SK-N-SH treated with all-trans-retinoic acid at 6 μM for 48 hours (cell line): ENCODE measurements at regions not wholly inside any gene's neighbourhood (a gene's known extent, or its start where the extent isn't known, plus 50 kb on each side); places are given as distances from the start of the nearest gene placed in this dataset.

Source experiments
- ARNTL ChIP-seq: fragments of 450-650 bp; formaldehyde crosslinking; IDR thresholded peaks from 2 replicates; pipeline ENCODE4 v1.5.0; 2020; ENCODE audit warnings: low read depth, mild to moderate bottlenecking, moderate library complexity, borderline replicate concordance
- BACH2 ChIP-seq: fragments of 250-450 bp; sonication (Bioruptor Pico); IDR thresholded peaks from 2 replicates; pipeline ENCODE4 v1.9.0; 2021; ENCODE audit warnings: mild to moderate bottlenecking, borderline replicate concordance
- CSRNP3 ChIP-seq: fragments of 250-450 bp; sonication (Bioruptor Pico); IDR thresholded peaks from 2 replicates; pipeline ENCODE4 v1.5.1; 2021; ENCODE audit warnings: mild to moderate bottlenecking, moderate library complexity
- ESRRG ChIP-seq: fragments of 250-450 bp; sonication (Bioruptor Pico); IDR thresholded peaks from 2 replicates; pipeline ENCODE4 v1.6.1; 2021; ENCODE audit warnings: mild to moderate bottlenecking
- ISL1 ChIP-seq: fragments of 250-450 bp; sonication (Bioruptor Pico); IDR thresholded peaks from 2 replicates; pipeline ENCODE4 v2.1.2; 2022; ENCODE audit warnings: mild to moderate bottlenecking, moderate library complexity
- PATZ1 ChIP-seq: fragments of 250-450 bp; sonication (Bioruptor Pico); IDR thresholded peaks from 2 replicates; pipeline ENCODE4 v1.8.0; 2020; ENCODE audit warnings: mild to moderate bottlenecking, moderate library complexity, borderline replicate concordance
- POU6F1 ChIP-seq: fragments of 250-450 bp; sonication (Bioruptor Pico); IDR thresholded peaks from 2 replicates; pipeline ENCODE4 v1.8.0; 2021; ENCODE audit warnings: low read depth, mild to moderate bottlenecking, moderate library complexity, borderline replicate concordance
- SNAI2 ChIP-seq: fragments of 250-450 bp; sonication (Bioruptor Pico); IDR thresholded peaks from 2 replicates; pipeline ENCODE4 v1.5.0; 2020; ENCODE audit warnings: mild to moderate bottlenecking, moderate library complexity
- TCF4 ChIP-seq: fragments of 250-450 bp; sonication (Bioruptor Pico); IDR thresholded peaks from 2 replicates; pipeline ENCODE4 v1.8.0; 2021; ENCODE audit warnings: mild to moderate bottlenecking, moderate library complexity, borderline replicate concordance
- ZC3H10 ChIP-seq: fragments of 250-450 bp; sonication (Bioruptor Pico); IDR thresholded peaks from 2 replicates; pipeline ENCODE4 v1.5.1; 2021; ENCODE audit warnings: mild to moderate bottlenecking, moderate library complexity
- ZFP3 ChIP-seq: fragments of 250-450 bp; sonication (Bioruptor Pico); IDR thresholded peaks from 2 replicates; pipeline ENCODE4 v1.5.0; 2020; ENCODE audit warnings: mild to moderate bottlenecking, moderate library complexity
- ZFP30 ChIP-seq: fragments of 450-650 bp; formaldehyde crosslinking; IDR thresholded peaks from 2 replicates; pipeline ENCODE4 v1.5.0; 2022; ENCODE audit warnings: mild to moderate bottlenecking, moderate library complexity
- ZNF565 ChIP-seq: fragments of 450-650 bp; formaldehyde crosslinking; conservative IDR thresholded peaks from 2 replicates; pipeline ENCODE4 v1.5.0; 2020; ENCODE audit warnings: low read depth, mild to moderate bottlenecking, moderate library complexity

- TF ChIP-seq ARNTL (CRISPR knock-in tag) = no peak
- TF ChIP-seq ZFP30 (CRISPR knock-in tag) = no peak
- TF ChIP-seq PATZ1 (CRISPR knock-in tag) = no peak
- no peak for TF ChIP-seq SNAI2 (CRISPR knock-in tag)
- TF ChIP-seq ESRRG (CRISPR knock-in tag) = no peak
- no peak for TF ChIP-seq ZFP3 (CRISPR knock-in tag)
- TF ChIP-seq BACH2 (CRISPR knock-in tag) = no peak
- no peak for TF ChIP-seq ZNF565 (CRISPR knock-in tag)
- TF ChIP-seq CSRNP3 = no peak
- no peak for TF ChIP-seq ZC3H10
- no peak for TF ChIP-seq TCF4 (CRISPR knock-in tag)
- no peak for TF ChIP-seq POU6F1 (CRISPR knock-in tag)
- no peak for TF ChIP-seq ISL1
Measured at GRCh38 chr12:24364921-24365320, 415.5 kb upstream of the SOX5 start.
